ENCODE measurements at regions not wholly inside any gene's neighbourhood (a gene's known extent, or its start where the extent isn't known, plus 50 kb on each side); places are given as distances from the start of the nearest gene placed in this dataset.

- Mint-ChIP-seq H3K4me3 (ENCODE audit: unreplicated experiment) (no peak overlapping the region), H3K4me1 (ENCODE audit: unreplicated experiment) (no peaks in the 10 kb centered on the region), H3K36me3 (ENCODE audit: low read depth, unreplicated experiment) (peaks cover 4% of the 10 kb centered on the region), H3K27ac (ENCODE audit: unreplicated experiment) (no peak overlapping the region), H3K27me3 (ENCODE audit: unreplicated experiment) (no peaks in the 10 kb centered on the region), H3K9me3 (ENCODE audit: unreplicated experiment) (no peaks in the 10 kb centered on the region)
- DNase-seq (ENCODE audit: low spot score): no peak
- no peak for TF ChIP-seq CTCF (IDR thresholded peaks at IDR 0.05; ENCODE audit: unreplicated experiment)
Measured at GRCh38 chr2:60116161-60116875, 437.1 kb downstream of the BCL11A start.

GRCh38 chr2:60109744-60110143 lies 443.7 kb downstream of the BCL11A start:
- peaks cover 3% of the 10 kb centered on the region for H3K27me3 Mint-ChIP-seq (ENCODE audit: unreplicated experiment)
- no peak overlapping the region for H3K27ac Mint-ChIP-seq (ENCODE audit: unreplicated experiment)
- H3K9me3 Mint-ChIP-seq (ENCODE audit: unreplicated experiment): no peaks in the 10 kb centered on the region
- no peak overlapping the region for H3K4me3 Mint-ChIP-seq (ENCODE audit: unreplicated experiment)
- H3K36me3 Mint-ChIP-seq (ENCODE audit: low read depth, unreplicated experiment): no peaks in the 10 kb centered on the region
- DNase-seq (ENCODE audit: low spot score): no peak
- no peak for TF ChIP-seq CTCF (IDR thresholded peaks at IDR 0.05; ENCODE audit: unreplicated experiment)
- H3K4me1 Mint-ChIP-seq (ENCODE audit: unreplicated experiment): no peaks in the 10 kb centered on the region

- DNase-seq (ENCODE audit: low spot score): no peak
- no peaks in the 10 kb centered on the region for H3K9me3 Mint-ChIP-seq (ENCODE audit: unreplicated experiment)
- no peaks in the 10 kb centered on the region for H3K4me1 Mint-ChIP-seq (ENCODE audit: unreplicated experiment)
- H3K27me3 Mint-ChIP-seq (ENCODE audit: unreplicated experiment): peaks cover 3% of the 10 kb centered on the region
- no peak overlapping the region for H3K27ac Mint-ChIP-seq (ENCODE audit: unreplicated experiment)
- H3K4me3 Mint-ChIP-seq (ENCODE audit: unreplicated experiment): no peak overlapping the region
- H3K36me3 Mint-ChIP-seq (ENCODE audit: low read depth, unreplicated experiment): no peaks in the 10 kb centered on the region
- TF ChIP-seq CTCF (IDR thresholded peaks at IDR 0.05; ENCODE audit: unreplicated experiment): no peak
Measured at GRCh38 chr2:60106836-60107529, 446.5 kb downstream of the BCL11A start.

- Mint-ChIP-seq H3K4me1 (ENCODE audit: unreplicated experiment) (no peaks in the 10 kb centered on the region), H3K9me3 (ENCODE audit: unreplicated experiment) (no peaks in the 10 kb centered on the region), H3K4me3 (ENCODE audit: unreplicated experiment) (no peak overlapping the region), H3K27me3 (ENCODE audit: unreplicated experiment) (peaks cover 3% of the 10 kb centered on the region), H3K27ac (ENCODE audit: unreplicated experiment) (no peak overlapping the region), H3K36me3 (ENCODE audit: low read depth, unreplicated experiment) (no peaks in the 10 kb centered on the region)
- TF ChIP-seq CTCF (IDR thresholded peaks at IDR 0.05; ENCODE audit: unreplicated experiment): no peak
- no peak for DNase-seq (ENCODE audit: low spot score)
Measured at GRCh38 chr2:60105906-60106305, 447.5 kb downstream of the BCL11A start.
